Fibroblast of pulmonary artery (primary cell): ENCODE measurements at regions not wholly inside any gene's neighbourhood (a gene's known extent, or its start where the extent isn't known, plus 50 kb on each side); places are given as distances from the start of the nearest gene placed in this dataset.

Experiments
- DNase-seq: peaks from one replicate; pipeline ENCODE4 v3.0.0-alpha.2; 2010; ENCODE audit warnings: low read depth
- H3K4me3 ChIP-seq: replicated peaks from 2 replicates; pipeline ENCODE4 v1.5.1; 2011; ENCODE audit warnings: low read depth, mild to moderate bottlenecking, control low read depth, low read length, moderate library complexity
- CTCF ChIP-seq: IDR thresholded peaks from 2 replicates; pipeline ENCODE4 v1.5.1; 2011; ENCODE audit warnings: mild to moderate bottlenecking, control low read depth, low read length, inconsistent platforms; ENCODE audit errors: missing control alignments

- DNase-seq = no peak
- no peak overlapping the region for H3K4me3 ChIP-seq
- no peak for TF ChIP-seq CTCF
Observed at GRCh38 chr4:112767386-112767785, 130.4 kb downstream of the LARP7 start.

DNA sequence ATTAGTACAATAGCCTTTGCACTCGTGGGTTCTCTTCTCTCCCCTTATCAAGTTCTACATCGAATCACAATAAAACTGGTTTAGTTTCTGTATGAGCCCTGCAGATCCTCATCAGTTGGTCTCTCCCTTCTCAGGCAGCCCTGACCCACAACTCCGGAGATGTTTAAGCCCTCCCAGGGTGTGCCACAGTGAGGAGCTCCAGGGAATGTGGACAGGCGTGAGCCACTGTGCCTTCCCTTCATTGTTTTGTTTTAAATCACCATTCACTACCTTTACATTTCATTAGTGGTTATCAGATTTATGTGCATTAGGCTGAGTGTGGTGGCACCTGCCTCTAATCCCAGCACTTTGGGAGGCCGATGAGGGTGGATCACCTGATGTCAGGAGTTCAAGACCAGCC lies 133.2 kb downstream of the LARP7 start:
- TF ChIP-seq CTCF = no peak
- no peak overlapping the region for H3K4me3 ChIP-seq
- no peak for DNase-seq

GRCh38 chr4:112775801-112776200 lies 138.9 kb downstream of the LARP7 start:
- no peak overlapping the region for H3K4me3 ChIP-seq
- no peak for TF ChIP-seq CTCF
- no peak for DNase-seq

DNA sequence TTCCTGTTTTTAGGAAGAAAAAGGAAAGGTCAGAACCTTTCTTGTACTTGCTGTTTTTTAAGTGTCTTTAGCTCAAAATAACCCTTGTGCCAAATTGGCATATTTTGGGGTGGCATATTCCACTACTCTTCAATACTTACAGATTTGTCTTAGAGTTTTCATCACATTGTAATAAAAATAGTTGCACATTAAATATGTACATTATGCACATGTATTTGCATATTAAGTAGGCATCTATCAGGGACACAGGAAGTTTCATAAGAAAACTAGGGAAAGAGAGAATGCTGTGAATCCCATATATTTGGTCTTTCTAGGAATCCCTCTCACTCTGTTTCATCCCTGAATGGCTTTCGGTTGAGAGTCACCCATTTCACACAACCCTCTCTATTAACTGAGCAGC lies 139.6 kb downstream of the LARP7 start:
- H3K4me3 ChIP-seq = no peak overlapping the region
- TF ChIP-seq CTCF = no peak

DNA sequence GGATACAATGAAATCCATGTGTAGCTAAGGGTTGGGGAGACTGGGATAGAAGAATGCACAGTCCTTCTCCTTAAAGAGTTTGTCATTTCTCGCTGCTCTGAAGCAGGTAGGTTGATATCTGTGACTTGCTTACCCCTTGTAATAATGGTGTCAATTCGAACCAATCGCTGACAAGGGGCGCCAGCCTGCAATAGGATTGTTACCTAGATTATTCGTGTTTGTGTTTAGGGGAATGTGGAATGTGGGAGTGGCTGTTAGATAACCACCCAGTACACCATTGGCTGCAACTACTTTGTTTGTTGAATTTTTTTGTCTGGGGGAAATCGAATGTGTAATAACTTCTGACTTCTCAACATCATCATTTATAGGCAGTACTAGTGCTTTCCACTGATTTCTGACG lies 141.6 kb downstream of the LARP7 start:
- DNase-seq = no peak
- H3K4me3 ChIP-seq = no peak overlapping the region
- no peak for TF ChIP-seq CTCF

More for the DNA sequence above, 139.6 kb downstream of the LARP7 start:
- no peak for DNase-seq

DNA sequence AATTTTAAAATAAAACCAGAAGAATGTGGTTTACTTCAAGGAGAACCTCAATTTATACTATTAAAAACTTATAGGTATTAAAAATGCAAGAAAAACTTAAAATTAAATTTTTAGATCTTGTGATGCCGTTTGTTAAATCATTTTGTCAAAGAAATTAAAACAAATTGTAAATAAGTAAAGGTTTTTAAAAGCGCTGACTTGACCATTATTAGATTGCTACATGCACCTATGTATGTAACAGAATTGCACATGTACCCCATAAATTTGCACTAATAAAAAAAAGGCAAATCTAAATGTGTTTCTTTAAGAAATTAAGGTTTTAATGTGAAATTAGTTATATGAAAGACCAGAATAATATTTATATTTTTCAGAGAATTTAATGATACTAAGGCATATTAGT lies 156.1 kb downstream of the LARP7 start:
- no peak for TF ChIP-seq CTCF
- no peak overlapping the region for H3K4me3 ChIP-seq
- no peak for DNase-seq

- H3K4me3 ChIP-seq = no peak overlapping the region
- no peak for TF ChIP-seq CTCF
- DNase-seq = no peak
Observed at GRCh38 chr4:112800001-112800400, 163.1 kb downstream of the LARP7 start.
